SW 1271 (cell line): ENCODE measurements at regions not wholly inside any gene's neighbourhood (a gene's known extent, or its start where the extent isn't known, plus 50 kb on each side); places are given as distances from the start of the nearest gene placed in this dataset.
"Not testable (repeated sequence)": the region's sequence is repeated elsewhere in the genome, so short reads cannot be mapped to it uniquely, and the experiment has no call there.

ENCODE experiments used
- DNase-seq, 2 experiments: peaks; one replicate each; lab custom pipeline; 2025; lab: John Stamatoyannopoulos, UW

DNA sequence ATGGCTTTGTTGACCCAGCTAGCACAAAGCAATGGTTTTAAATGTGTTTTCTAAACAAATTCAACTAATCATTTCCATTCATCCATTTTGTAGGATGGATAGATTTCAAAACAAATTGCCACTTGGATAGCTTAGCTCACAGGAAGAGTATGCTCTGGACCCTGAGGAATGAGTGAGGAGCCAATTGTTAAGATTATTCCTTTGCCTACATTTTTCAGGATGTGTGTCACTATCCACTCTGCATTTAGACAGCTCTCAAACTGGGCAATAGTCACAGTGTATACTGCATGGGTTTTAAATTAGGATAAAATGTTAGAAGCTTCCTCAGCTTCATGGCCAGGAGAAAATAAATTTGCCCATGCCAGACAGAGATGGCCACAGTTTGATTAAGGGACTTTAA is 605.6 kb upstream of the TEX47 start:
- DNase-seq, result no peak

DNA sequence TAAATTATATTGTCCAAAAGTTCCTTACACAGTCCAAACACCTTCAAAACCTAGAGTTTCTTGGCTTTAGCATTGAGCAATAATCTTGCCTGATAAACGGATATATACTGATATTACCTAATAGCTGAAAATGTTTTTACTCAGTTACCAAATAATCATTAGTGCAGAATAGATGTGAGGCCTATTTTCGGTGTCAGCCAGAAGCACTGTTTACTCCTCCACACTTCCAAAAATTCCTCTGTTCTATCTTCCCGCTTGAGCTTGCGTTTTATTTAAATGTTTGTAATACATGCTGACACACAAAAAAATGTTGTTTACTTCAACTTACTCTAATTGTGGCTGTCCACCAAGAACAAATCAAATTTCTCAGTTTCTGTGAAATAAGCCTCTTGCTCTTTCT is 606.2 kb upstream of the TEX47 start:
- DNase-seq, result no peak

DNA sequence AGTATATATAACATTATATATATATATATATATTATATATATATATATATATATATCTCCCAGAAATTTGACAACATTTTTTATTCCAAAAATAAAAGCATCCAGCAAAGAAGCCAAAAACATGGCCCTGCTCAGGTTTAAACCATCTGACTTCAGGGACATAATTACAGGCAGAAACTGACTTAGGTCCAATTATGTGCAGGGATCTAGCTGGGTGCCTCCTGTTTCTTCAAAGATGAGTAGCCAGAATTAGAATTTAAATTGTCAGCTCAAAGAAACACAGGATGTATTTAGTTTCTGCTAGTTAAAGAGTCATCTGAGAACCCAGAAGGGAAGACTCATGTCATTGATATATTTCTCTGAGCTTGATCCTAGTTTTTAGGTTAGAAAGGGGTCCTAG is 656.4 kb upstream of the TEX47 start:
- no peak for DNase-seq

DNA sequence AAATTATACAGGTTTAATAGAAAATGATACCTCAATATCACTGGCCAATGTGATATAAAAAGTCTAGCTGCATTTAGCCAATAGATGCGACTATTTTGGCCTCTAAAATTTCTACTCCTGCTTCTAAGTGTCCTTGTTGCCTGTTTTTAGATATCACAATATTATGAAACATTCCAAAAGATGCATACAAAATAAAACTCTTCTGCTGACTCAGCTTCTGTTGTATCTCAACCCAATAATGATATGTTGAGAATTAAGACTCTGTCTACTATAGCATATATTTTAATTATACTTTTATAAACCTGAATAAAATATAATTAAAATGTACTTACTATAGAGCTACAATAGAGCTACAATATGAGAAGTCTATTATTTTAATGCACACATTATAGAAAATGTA is 661.0 kb upstream of the TEX47 start:
- no peak for DNase-seq

DNA sequence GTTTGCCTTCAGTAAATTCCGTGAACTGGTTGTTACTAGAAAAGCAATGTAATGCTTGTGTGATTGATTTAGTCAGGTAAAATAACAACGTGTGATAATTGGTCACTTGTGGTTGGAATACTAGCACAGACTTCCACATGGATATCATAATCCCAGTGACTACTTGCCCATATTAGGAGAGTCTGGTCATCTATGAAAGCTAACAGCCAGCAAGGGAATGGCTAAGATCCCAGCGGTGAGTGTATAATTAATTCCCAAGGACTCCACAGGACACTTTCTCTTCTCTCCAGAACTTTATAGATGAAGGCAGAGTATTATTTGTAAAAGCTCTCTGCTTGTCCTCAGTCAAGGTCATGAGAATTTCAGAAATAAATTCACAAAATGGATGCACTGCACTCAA is 662.6 kb upstream of the TEX47 start:
- no peak for DNase-seq

DNA sequence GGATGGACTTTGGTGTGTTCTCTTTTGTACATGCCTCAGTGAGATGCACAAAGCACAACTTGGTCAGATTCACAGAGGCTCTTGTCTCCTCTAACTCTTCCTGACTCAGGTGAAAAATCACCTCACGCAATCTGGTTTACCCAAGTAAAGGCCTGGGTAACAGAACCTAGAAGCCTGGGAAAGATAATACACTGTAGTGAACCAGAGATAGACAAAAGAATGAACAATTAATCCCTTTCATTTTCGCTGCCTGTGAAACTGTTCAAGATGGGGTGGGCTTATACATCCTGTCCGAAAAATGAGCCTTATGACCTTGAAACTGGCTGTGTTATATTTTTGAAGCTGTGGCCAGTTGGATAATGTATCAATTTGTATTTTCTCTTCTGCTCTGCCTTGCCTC is 678.9 kb upstream of the TEX47 start:
- DNase-seq, result no peak

DNA sequence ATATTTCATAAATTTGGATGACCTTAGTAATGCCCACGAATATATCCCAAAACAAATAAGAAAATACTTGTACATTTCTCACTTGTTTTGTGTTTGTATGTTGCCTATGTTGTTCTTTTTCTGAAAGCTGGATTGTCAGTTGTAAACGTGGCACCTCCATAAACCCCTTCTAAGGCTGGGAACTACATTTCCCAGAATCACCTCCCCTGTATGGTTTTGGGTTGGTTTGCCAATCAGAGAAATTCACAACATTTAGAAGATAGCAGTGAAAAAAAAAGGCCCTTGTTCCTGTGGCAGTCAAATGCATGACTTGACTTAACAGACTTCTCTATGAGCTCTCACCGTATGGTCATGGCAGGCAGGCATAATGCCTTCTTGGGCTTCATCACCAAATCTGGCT is 676.3 kb upstream of the STEAP1 start:
- DNase-seq, result no peak

DNA sequence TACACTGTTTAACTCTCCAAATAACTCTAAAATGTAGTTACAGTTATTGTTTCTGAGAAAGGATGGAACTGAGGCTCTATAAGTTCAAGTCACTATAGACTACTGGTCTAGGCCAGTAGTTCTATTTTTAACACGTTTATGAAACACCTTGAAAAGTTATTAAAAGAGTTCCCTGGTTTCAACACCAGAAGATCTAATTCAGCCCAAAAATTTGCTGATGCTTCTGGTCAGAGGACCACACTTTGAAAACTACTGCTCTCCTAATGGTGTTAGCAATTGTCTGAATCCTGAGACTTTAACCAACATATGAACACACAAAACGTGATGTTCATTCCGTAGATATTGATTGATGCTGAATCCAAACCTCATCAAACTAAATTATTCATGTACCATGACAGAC is 658.6 kb upstream of the STEAP1 start:
- no peak for DNase-seq

DNA sequence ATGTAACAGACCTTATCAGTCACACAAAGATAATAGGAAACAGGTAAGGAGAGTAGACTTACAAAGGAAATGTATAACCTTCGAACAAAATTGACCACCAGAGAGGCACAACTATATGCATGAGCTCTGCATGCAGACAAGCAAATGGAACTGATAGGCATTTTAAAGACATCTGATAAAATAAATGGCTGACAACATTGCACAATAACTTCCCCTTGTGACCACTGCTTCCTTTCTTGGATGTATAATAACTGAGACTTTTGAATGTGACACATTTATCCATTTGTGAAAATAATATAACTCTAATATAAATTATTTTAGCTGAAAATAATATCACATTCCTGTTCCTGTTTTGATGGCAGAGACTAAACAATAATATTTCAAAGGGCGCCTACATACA is 654.2 kb upstream of the STEAP1 start:
- DNase-seq, result no peak

DNA sequence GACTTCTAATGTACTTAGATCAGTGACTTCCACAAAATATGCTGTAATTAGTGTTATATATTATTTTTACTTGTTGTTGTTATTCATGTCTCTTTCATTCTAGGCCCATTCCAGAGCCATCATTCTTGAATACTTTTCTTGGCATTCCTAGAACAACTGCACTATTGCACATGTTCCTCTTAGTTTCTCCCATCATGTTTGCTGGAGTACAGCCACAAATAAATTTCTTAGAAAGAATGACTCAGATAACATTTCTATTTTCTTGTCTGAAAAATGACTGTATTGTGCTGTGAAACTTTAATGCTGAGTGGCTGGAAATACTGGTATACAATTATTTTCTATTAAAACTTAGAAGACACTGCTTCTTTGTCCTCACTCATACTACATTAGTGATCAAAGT is 651.0 kb upstream of the STEAP1 start:
- no peak for DNase-seq

DNA sequence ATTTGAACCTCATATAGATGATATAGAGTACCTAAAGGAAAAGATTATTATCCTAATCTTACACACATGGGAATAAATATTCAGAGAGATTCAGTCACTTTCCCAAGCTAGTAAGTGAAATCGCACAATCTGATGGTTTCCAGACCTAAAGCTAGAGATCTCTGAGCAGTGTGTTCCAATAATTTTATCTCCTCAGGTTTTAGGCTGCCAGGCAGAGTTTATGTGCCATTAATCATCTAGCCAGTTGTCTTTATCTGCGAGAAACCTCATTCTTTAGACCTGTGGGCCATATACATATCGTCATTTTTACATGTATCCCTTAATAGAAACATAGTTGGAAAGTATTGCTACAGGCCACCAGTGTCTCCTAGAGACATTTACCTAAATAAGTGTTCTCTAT is 647.2 kb upstream of the STEAP1 start:
- DNase-seq, result no peak

DNA sequence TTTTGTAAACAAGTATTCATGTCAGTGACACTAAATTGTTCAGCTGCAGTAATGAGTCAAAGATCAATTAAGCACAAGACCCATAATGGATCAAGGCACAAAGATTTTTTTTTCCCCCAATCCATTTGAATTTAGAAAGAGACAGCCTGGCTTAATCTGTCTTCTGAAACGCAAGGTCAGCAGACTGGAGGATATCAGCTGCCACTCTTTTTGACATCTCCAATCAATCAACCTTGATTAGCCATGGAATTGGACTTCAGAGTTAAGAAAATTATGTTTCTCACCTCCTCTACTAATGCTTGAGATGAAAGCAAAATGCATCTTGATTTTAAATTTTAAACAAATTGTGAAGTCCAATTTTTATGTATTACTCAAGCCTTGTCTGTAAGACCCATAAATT is 642.4 kb upstream of the STEAP1 start:
- no peak for DNase-seq

DNA sequence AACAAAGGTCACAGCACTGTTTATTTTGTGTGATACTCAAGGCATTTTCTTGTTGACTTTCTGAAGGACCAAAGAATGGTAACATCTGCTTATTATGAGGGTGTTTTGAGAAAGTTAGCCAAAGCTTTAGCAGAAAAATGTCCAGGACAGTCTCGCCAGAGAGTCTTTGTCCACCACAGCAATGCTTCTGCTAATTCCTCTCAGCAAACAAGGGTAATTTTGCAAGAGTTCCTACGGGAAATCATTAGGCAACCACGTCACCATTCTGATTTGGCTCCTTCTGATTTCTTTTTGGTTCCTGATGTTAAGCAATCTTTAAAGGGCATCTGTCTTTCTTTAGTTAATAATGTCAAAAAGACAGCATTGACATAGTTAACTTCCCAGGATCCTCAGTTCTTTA is 639.3 kb upstream of the STEAP1 start:
- DNase-seq, result no peak

DNA sequence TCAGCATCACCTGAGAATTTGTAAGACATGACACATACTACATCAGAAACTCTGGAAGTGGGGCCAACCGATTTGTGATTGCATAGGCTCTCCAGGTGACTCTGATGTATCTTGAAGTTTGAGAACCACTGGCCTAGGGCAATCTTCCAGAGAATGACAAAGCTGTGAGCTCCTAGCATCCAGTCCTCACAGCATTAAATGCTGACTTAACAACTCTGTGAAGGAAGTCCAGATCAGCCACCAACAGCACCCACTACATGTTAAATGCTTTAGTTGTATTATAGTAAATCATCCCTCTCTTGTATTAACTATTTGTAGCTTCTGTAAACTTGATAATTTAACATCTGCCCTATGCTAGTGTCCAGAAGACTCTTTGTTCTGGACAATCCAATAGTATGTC is 636.5 kb upstream of the STEAP1 start:
- DNase-seq, result no peak

DNA sequence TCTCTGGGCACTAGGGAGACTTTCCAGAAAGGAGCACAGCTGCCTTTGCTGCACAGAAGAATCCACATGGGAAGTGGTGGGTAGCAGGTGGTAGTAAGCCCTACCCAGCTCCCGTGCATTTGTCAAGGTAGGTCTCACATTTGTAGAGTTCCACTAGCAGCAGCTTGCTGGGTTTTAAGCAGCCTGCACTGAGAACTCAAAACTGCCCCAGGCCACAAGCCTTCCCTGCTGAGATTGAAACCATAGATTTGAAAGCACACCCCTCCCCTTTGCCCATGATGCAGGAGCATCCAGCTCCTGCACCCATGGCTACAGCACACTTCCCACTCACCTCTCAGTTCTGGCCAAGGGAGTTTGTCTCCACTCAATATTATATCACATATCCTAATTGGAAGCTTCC is 604.5 kb upstream of the STEAP1 start:
- no peak for DNase-seq

DNA sequence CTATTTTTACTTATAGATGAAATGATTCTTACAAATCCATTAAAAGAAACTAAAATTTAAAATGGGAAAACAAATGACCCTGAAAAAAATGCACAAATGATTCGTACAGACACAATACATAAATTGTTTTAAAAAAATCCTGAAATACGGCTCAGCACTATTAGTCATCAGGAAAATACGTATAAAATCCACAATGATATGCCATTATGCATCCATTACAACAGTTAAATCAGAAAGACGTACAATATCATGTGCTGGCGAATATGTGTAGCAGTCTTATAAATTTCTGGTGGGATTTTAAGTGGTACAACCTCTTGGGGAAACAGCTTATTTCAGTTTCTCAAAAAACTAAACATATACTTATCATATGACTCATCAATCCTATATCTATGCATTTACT is 600.1 kb upstream of the STEAP1 start:
- DNase-seq, result no peak

DNA sequence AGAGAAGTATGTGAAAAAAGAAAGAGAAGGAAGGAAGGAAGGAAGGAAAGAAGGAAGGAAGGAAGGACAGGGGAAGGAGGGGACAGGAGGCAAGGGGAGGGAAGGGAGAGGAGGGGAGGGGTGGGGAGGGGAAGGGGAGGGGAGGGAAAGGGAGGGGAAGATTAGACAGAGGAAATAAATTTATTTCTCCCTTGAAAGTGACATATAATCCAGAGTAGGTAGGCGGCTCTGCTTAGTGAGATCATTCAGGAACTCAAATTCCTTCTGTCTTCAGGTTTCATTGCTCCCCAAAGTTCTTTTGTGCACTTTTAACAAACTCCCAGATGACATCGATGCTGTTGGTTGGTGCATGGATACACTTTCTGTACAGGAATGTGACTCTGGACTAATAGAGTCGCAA is 594.7 kb upstream of the STEAP1 start:
- DNase-seq, result no peak

DNA sequence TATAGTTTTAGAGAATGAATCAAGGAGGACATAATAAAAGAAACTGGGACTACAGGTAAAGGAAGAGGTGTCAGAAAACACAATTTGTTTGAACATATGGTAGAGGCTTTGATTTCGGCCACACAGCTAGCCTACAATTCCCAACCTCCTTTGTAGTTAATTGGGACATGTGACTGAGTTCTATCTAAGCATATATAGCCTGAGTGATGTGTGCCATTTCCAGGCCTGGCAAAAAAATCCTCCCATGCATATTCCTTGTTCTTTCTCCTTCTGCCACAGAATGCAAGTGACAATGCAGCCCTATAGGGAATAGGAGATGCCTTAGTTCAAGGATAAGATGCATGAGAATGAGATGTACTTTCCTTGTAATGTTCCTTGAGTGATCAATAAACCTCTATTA is 590.7 kb upstream of the STEAP1 start:
- DNase-seq, result no peak

DNA sequence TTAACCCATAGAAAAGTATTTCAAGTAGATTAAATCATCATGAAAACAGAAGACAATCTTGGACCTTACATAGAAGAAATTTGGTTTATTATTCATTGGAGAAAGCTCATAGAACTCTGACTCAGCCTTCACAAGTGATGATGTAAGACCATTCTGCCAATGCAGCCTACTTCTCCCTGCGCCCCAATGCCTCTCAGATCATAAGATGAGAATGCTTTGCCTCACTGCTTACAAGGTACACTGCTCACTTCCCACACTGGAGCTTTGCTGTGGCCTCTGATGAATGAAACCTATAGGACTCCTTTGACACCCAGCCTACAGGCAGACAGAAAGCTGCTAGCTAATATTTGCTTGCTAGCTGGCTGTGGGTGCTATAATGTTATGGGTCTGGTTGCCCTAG is 569.4 kb upstream of the STEAP1 start:
- DNase-seq, result no peak

DNA sequence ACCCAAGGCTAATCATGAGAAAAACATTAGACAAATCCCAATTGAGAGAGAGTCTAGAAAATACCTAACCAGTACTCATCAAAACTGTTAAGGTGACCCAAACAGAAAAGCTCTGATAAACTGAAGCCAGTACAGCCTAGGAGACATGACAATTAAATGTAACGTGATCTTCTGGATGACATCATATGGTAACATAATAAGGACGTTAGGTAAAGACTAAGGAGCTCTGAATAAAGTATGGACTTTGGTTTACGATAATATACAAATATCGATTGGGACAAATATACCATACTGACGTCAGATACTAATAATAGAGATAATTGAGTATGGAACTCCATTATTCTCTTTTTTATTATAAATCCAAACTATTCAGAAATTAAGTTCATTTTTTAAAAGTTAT is 561.1 kb upstream of the STEAP1 start:
- no peak for DNase-seq

DNA sequence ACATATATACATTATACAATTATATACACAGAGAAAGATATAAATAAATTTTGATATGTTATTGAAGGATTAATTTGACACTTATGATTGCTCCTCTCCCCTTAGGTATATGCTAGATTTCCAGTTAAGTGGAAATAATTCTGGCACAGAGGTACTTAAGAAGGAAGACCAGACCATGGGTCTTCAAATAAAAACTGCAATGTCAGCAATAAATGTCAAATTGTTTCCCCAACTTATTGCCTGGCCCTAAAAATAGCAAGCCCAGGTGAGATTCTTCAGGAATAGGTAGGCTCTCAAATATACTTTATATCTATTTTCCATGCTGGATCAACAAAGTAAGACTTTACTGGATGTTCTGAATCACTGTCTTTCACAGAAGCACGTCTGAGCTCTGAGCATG is 551.3 kb upstream of the STEAP1 start:
- DNase-seq, result no peak

DNA sequence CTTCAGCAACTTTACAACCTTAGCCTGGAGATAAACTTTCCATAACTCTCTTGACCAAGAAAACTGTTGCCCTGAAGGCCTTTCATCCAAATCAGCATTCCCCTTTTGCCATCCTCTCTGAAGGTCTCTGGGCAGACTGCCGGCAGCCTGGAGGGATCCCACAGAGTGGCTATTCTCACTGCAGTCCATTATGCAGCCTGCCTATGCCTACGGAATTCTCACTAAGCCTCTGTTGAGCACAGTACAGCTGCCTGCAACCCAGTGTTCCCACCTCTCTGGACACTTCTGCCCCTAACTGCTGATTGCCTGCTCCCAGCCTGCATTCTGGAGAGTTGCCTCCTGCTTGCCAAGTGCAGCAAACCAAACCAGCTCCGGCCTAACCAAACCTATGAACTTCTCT is 548.9 kb upstream of the STEAP1 start:
- DNase-seq, result no peak

DNA sequence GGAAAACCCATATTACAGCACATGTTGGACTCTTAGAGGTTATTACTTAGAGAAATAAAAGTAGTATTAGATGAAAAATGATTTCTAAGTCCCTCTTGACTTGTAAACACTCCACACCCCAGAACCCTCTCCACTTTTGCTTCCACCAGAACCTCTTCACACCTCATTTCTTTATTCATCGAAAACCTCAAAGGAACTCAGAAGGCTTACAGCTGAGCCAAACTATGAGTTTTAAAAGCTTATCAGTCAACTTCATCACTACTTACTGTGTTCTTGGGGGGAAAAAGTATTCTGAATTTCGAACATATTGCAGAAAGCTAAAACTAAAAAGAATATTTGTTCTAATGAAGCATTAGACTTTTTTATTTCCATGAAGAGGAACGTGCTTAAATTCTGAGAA is 547.8 kb upstream of the STEAP1 start:
- no peak for DNase-seq

DNA sequence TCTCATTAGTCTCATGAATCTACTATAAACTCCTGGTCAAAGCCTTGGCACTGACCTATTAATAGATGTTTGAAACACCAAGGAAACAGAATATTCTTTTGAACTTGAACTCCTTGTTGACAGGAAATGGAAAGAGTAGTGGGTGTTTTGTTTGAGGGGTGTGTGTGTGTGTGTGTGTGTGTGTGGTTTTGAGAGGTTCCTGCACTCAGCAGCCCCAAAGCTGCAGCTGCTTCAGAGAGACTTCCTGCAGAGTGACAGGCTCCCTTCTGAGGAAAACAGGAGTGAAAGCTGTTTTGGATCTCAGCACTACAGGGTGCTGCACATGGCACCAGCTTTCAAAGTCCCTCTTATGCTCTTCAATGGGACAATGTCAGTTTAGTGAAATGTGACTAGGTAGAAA is 546.5 kb upstream of the STEAP1 start:
- DNase-seq, result no peak

DNA sequence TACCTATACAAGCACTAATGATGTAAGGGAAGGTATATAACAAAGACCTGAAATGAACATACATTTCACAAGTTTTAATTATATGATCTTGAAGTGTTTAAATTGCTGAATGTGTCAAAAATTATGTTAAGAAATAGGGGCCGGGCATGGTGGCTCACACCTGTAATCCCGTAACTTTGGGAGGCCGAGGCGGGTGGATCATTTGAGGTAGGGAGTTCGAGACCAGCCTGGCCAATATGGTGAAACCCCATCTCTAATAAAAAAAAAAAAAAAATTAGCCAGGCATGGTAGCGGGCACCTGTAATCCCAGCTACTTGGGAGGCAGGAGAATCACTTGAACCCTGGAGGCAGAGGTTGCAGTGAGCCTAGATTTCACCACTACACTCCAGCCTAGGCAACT is 537.4 kb upstream of the STEAP1 start:
- DNase-seq, result not testable (repeated sequence)

DNA sequence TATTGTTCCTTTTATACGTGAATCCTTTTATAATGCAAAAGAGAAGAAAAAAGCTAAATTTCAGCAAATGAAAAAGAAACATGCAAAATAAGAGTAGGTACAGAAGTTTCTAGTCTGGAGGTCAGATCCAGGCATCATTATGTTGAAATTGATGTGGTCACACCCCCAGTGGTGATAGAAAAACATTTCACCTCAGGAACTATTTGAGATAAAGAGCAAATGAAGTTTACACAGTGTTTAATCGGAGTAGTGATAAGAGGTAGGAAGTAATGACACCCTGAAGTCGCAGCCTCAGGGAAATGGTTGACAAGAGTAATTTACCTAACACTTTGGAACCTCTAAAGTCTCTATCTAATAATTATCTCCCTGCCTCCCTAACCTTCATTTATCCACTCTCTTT is 536.0 kb upstream of the STEAP1 start:
- no peak for DNase-seq
